ENCODE measurements at regions not wholly inside any gene's neighbourhood (a gene's known extent, or its start where the extent isn't known, plus 50 kb on each side); places are given as distances from the start of the nearest gene placed in this dataset.

DNA sequence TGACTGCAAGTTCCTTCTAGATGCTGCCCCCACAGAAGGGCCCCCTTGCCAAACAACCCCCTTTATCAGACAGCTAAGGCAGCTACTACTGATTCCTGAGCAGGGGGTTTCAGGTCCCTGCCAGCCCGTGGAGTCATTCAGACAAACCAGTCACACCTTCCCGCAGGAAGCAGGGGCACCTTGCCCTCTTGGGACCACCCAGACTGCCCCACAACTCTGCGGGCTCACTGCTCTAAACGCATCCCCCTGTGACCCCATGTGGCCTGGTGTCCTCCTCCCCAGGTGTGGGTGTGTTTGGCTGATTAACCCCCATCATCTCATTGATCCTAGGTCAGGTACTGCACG, 298.9 kb downstream of the TCERG1L start:
- FAIRE-seq (no peak), DNase-seq (ENCODE audit: low read depth in 1 of 2, low spot score in 1 of 2) (no peak), ATAC-seq (no peak)
- WGBS (ENCODE audit: missing lambda C conversion rate) = 0% methylated on average over 5 of the region's 5 CpGs
- Histone ChIP-seq H3K4me1 (no peaks in the 10 kb centered on the region), H3K4me3 (no peak overlapping the region), H3K9me3 (no peaks in the 10 kb centered on the region), H3K27ac (no peak overlapping the region), H3K4me2 (no peak overlapping the region)
- POLR2A ChIA-PET = no interaction called here
- no peak for TF ChIP-seq CBX2 (IDR thresholded peaks at IDR 0.05; ENCODE audit: borderline replicate concordance, low read depth)
- no peak for TF ChIP-seq TFCP2L1 (CRISPR knock-in tag; IDR thresholded peaks at IDR 0.05)
- no peak for TF ChIP-seq EP300 (IDR thresholded peaks at IDR 0.05)
- TF ChIP-seq ZC3H11A (IDR thresholded peaks at IDR 0.05) = no peak
- no peak for TF ChIP-seq EHMT2 (IDR thresholded peaks at IDR 0.05; ENCODE audit: low read depth)
- no peak for TF ChIP-seq SMC3 (IDR thresholded peaks at IDR 0.05)
- no peak for TF ChIP-seq NFE2L2 (conservative IDR thresholded peaks at IDR 0.05; ENCODE audit: low read length)
- no peak for TF ChIP-seq JUN (IDR thresholded peaks at IDR 0.05)
- no peak for TF ChIP-seq USF2 (IDR thresholded peaks at IDR 0.05)
- no peak for TF ChIP-seq EHF (CRISPR knock-in tag; IDR thresholded peaks at IDR 0.05)
- no peak for TF ChIP-seq ZFP36 (IDR thresholded peaks at IDR 0.05; ENCODE audit: borderline replicate concordance, partially characterized antibody)
- no peak for TF ChIP-seq SREBF2 (IDR thresholded peaks at IDR 0.05)
- no peak for TF ChIP-seq REST (IDR thresholded peaks at IDR 0.05)
- CTCF ChIA-PET = no interaction called here

GRCh38 chr10:131013281-131013912, 298.1 kb downstream of the TCERG1L start:
- no peak for FAIRE-seq
- no peak for DNase-seq (ENCODE audit: low read depth in 1 of 2, low spot score in 1 of 2)
- POLR2A ChIA-PET = no interaction called here
- Histone ChIP-seq H3K4me1 (no peaks in the 10 kb centered on the region), H3K4me3 (no peak overlapping the region), H3K9me3 (no peaks in the 10 kb centered on the region), H3K27ac (no peak overlapping the region), H3K4me2 (no peak overlapping the region)
- 10% methylated on average over 8 of the region's 17 CpGs for WGBS (ENCODE audit: missing lambda C conversion rate)
- CTCF ChIA-PET = no interaction called here
- no peak for ATAC-seq
- TF ChIP-seq MYC (IDR thresholded peaks at IDR 0.05; ENCODE audit: borderline replicate concordance, low read length) = no peak
- no peak for TF ChIP-seq RARB (CRISPR knock-in tag; IDR thresholded peaks at IDR 0.05)
- TF ChIP-seq ZFP36 (IDR thresholded peaks at IDR 0.05; ENCODE audit: borderline replicate concordance, partially characterized antibody) = no peak
- TF ChIP-seq ZNF302 (CRISPR knock-in tag; IDR thresholded peaks at IDR 0.05) = no peak
- no peak for TF ChIP-seq CBX2 (IDR thresholded peaks at IDR 0.05; ENCODE audit: borderline replicate concordance, low read depth)
- TF ChIP-seq CHD4 (IDR thresholded peaks at IDR 0.05; ENCODE audit: borderline replicate concordance) = no peak
- no peak for TF ChIP-seq KDM1A (IDR thresholded peaks at IDR 0.05; ENCODE audit: low read depth)
- no peak for TF ChIP-seq USF2 (IDR thresholded peaks at IDR 0.05)
- TF ChIP-seq, protein P1, sequence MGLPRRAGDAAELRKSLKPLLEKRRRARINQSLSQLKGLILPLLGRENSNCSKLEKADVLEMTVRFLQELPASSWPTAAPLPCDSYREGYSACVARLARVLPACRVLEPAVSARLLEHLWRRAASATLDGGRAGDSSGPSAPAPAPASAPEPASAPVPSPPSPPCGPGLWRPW (IDR thresholded peaks at IDR 0.05) = no peak
- TF ChIP-seq HDAC2 (IDR thresholded peaks at IDR 0.05) = no peak
- TF ChIP-seq NFE2L2 (conservative IDR thresholded peaks at IDR 0.05; ENCODE audit: low read length) = no peak
- no peak for TF ChIP-seq PHF8 (IDR thresholded peaks at IDR 0.05; ENCODE audit: borderline replicate concordance, low read depth)
- TF ChIP-seq RAD21 (conservative IDR thresholded peaks at IDR 0.05 in 1 of 2, IDR thresholded peaks at IDR 0.05 in 1 of 2) = no peak
- no peak for TF ChIP-seq FOSL2 (IDR thresholded peaks at IDR 0.05)
- no peak for TF ChIP-seq FOSL2 (CRISPR knock-in tag; IDR thresholded peaks at IDR 0.05)
- no peak for TF ChIP-seq EHF (CRISPR knock-in tag; IDR thresholded peaks at IDR 0.05)
- no peak for TF ChIP-seq FOXS1 (CRISPR knock-in tag; IDR thresholded peaks at IDR 0.05)
- no peak for TF ChIP-seq RNF2 (IDR thresholded peaks at IDR 0.05; ENCODE audit: borderline replicate concordance, low read depth)
- TF ChIP-seq, protein P2, sequence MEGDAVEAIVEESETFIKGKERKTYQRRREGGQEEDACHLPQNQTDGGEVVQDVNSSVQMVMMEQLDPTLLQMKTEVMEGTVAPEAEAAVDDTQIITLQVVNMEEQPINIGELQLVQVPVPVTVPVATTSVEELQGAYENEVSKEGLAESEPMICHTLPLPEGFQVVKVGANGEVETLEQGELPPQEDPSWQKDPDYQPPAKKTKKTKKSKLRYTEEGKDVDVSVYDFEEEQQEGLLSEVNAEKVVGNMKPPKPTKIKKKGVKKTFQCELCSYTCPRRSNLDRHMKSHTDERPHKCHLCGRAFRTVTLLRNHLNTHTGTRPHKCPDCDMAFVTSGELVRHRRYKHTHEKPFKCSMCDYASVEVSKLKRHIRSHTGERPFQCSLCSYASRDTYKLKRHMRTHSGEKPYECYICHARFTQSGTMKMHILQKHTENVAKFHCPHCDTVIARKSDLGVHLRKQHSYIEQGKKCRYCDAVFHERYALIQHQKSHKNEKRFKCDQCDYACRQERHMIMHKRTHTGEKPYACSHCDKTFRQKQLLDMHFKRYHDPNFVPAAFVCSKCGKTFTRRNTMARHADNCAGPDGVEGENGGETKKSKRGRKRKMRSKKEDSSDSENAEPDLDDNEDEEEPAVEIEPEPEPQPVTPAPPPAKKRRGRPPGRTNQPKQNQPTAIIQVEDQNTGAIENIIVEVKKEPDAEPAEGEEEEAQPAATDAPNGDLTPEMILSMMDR (IDR thresholded peaks at IDR 0.05) = no peak

All from A549 (cell line).